ENCODE measurements at regions not wholly inside any gene's neighbourhood (a gene's known extent, or its start where the extent isn't known, plus 50 kb on each side); places are given as distances from the start of the nearest gene placed in this dataset.
A peak's percentile ranks its signal among the peaks of the same experiment; 100 is the strongest.

DNA sequence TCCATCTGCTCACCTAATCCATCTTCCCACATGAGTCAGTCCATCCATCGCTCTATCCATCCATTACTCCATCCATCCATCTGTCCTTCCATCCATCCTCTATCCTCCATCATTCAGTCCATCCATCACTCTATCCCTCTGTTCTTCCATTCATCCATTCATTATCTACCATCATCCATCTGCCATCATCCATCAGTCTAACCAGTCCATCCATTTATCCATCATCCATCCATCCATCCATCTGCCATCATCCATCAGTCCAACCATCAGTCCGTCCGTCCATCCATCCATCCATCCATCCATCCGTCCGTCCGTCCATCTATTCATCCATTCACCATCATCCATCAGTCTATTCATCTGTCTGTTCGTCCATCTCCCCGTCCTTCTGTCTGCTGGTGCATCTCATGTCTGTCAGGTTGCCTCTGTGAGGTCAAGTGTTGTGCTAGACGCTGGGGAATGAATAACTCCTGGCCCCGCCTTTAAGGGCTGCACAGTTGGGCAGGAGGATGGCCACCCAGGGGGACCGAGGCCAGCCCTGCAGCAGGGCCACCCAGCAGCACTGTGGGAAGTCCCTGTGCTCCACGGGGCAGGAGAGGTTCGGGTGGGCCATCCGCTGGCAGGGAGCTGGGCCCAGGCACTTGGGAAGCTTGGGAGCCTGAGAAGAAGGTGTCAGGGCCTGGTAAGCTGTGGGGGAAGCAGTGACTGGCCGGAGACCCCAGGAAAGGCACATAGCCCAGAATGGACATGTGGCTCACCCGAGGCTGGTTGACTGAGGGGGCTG, 137.1 kb downstream of the CTTN start:
- CTCF ChIA-PET = no interaction called here
- Mint-ChIP-seq H3K27ac (peak overlapping the region; percentile 19), H3K4me1 (ENCODE audit: low read depth) (no peaks in the 10 kb centered on the region), H3K9me3 (peaks cover 6% of the 10 kb centered on the region), H3K4me3 (no peak overlapping the region), H3K36me3 (no peaks in the 10 kb centered on the region), H3K27me3 (no peaks in the 10 kb centered on the region)
- POLR2A ChIA-PET = no interaction called here
- no peak for DNase-seq
- intact Hi-C loops (cut with micrococcal nuclease) = no loop called here

- DNase-seq = no peak
- ChIA-PET POLR2A (no interaction called here), CTCF (no interaction called here)
- Mint-ChIP-seq H3K27ac (no peak overlapping the region), H3K9me3 (peaks cover 6% of the 10 kb centered on the region), H3K36me3 (no peaks in the 10 kb centered on the region), H3K27me3 (no peaks in the 10 kb centered on the region), H3K4me1 (ENCODE audit: low read depth) (no peaks in the 10 kb centered on the region), H3K4me3 (no peak overlapping the region)
- intact Hi-C loops (cut with micrococcal nuclease) = no loop called here
Observed at GRCh38 chr11:70536051-70536877, 137.9 kb downstream of the CTTN start.

DNA sequence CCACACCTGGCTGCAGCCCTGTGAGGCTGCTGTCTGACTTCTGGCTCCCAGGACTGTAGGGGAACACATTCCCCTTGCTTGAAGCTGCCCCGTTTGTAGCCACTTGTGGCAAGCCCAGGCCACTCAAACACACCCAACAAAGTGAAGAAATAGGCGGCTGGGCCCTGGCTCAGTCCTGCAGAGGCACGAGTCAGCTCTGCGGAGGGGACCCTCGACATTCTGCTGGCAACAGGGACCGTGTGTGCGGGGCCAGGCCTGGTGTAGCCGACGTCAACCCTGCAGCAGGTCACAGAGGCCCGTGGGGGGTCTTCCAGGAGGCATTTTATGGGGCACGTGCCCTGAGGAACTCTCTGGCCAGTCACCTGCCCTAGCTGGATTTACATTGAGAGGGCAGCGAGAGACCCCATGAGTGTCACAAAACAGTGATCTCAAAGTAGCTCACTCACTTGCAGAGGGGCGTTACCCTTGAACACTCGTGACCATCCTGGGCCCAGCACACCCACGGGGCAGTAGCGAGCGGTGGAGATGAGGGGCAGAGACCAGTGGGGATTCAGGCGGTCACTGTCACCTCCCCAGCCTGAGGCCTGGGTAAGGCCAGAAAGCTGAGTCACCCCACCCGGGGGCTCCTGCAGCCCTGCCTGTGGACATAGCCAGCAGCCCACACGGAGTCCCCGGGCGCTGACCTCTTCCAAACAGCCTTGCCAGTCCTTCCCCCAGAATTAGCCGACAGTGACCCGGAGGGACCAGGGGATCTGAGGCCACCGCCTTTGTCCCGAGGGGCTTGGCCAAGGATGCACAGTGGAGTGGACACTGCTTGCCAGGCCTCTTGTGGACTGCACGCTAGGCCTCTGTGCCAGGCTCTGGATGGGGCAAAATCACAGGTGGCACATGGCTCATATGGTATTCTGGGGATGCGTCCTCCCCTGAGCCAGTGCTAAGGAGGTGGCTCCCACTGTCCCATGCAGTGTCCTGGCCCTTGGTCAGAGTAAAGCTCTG, 139.5 kb downstream of the CTTN start:
- intact Hi-C loops (cut with micrococcal nuclease) = no loop called here

DNA sequence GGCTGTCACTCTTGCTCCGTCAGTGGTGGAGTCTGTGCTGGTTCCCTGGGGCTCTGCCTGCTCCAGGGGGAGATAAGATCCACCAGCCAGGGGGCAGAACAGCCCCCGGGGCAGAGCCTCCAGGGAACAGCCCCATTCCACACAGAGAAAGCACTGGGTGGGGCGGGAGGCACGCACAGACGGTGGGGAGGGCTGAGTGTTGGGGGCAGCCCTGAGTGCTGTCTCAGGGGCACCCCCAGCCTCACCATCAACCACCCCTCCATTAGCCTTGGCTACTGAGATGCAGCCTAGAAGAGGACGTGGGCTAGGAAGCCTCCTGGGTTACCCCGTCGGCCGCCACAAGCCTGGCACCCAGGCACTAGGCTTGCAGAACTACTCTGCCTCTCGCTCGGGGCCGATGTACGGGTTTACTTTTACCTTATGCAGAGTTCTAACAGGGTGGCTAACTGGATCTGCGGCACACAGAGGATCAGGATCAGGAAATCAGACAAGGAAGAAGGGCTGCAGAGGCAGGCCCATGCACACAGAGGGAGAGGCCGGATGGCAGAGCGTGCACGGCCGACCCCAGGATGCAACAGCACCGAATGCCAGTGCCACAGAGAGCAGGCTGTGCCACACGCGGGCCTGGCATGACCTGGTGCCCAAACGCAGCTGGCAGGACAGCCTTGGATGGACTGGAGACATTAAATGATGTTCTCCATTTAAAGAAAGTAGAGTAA, 140.5 kb downstream of the CTTN start:
- no peak overlapping the region for H3K27ac Mint-ChIP-seq
- no peak overlapping the region for H3K4me3 Mint-ChIP-seq
- intact Hi-C loops (cut with micrococcal nuclease) = no loop called here
- no peaks in the 10 kb centered on the region for H3K4me1 Mint-ChIP-seq (ENCODE audit: low read depth)
- H3K27me3 Mint-ChIP-seq = no peaks in the 10 kb centered on the region
- ChIA-PET CTCF (no interaction called here), POLR2A (no interaction called here)
- no peaks in the 10 kb centered on the region for H3K36me3 Mint-ChIP-seq
- peaks cover 3% of the 10 kb centered on the region for H3K9me3 Mint-ChIP-seq
- DNase-seq = no peak

More for the DNA sequence above, 139.5 kb downstream of the CTTN start:
- H3K36me3 Mint-ChIP-seq = no peaks in the 10 kb centered on the region
- H3K27me3 Mint-ChIP-seq = no peaks in the 10 kb centered on the region
- H3K9me3 Mint-ChIP-seq = peaks cover 6% of the 10 kb centered on the region
- no peak overlapping the region for H3K27ac Mint-ChIP-seq
- H3K4me3 Mint-ChIP-seq = no peak overlapping the region
- DNase-seq = no peak
- H3K4me1 Mint-ChIP-seq (ENCODE audit: low read depth) = no peaks in the 10 kb centered on the region
- CTCF ChIA-PET = no interaction called here
- POLR2A ChIA-PET = no interaction called here

- intact Hi-C loops (cut with micrococcal nuclease) = no loop called here
- H3K4me1 Mint-ChIP-seq (ENCODE audit: low read depth) = no peaks in the 10 kb centered on the region
- DNase-seq = no peak
- POLR2A ChIA-PET = no interaction called here
- CTCF ChIA-PET = no interaction called here
- no peaks in the 10 kb centered on the region for H3K27me3 Mint-ChIP-seq
- H3K9me3 Mint-ChIP-seq = no peaks in the 10 kb centered on the region
- H3K36me3 Mint-ChIP-seq = no peaks in the 10 kb centered on the region
- H3K27ac Mint-ChIP-seq = no peak overlapping the region
- no peak overlapping the region for H3K4me3 Mint-ChIP-seq
Observed at GRCh38 chr11:70539360-70540095, 141.2 kb downstream of the CTTN start.

DNA sequence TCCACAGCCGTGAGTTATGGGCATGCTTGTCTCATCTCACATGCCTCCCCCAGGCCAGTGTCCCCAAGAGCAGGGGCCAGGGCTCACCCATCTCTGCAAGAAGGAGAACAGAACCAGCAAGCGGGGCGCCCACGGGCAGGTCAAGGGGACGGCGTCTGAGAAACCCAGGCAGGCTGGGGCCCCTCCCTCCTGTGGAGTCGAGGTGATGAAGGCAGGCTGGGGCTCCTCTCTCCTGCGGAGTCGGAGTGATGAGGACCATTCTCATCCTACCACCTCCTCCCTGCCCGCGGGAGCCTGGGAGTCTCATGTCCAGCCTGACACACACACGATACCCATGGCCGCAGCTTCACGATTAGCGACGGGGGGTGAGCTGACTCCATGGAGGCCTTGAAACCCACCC, 141.9 kb downstream of the CTTN start:
- no peak for DNase-seq
- Mint-ChIP-seq H3K36me3 (no peaks in the 10 kb centered on the region), H3K4me3 (no peak overlapping the region), H3K27me3 (no peaks in the 10 kb centered on the region), H3K4me1 (ENCODE audit: low read depth) (no peaks in the 10 kb centered on the region), H3K27ac (no peak overlapping the region), H3K9me3 (no peaks in the 10 kb centered on the region)
- CTCF ChIA-PET = no interaction called here
- intact Hi-C loops (cut with micrococcal nuclease) = no loop called here
- POLR2A ChIA-PET = no interaction called here

- Mint-ChIP-seq H3K9me3 (no peaks in the 10 kb centered on the region), H3K27me3 (no peaks in the 10 kb centered on the region), H3K27ac (no peak overlapping the region), H3K4me1 (ENCODE audit: low read depth) (no peaks in the 10 kb centered on the region), H3K36me3 (no peaks in the 10 kb centered on the region), H3K4me3 (no peak overlapping the region)
- no peak for DNase-seq
- POLR2A ChIA-PET = no interaction called here
- CTCF ChIA-PET = no interaction called here
- intact Hi-C loops (cut with micrococcal nuclease) = no loop called here
Observed at GRCh38 chr11:70541176-70541575, 142.8 kb downstream of the CTTN start.

GRCh38 chr11:70541699-70542098, 143.4 kb downstream of the CTTN start:
- Mint-ChIP-seq H3K4me3 (no peak overlapping the region), H3K36me3 (no peaks in the 10 kb centered on the region), H3K27ac (no peak overlapping the region), H3K9me3 (no peaks in the 10 kb centered on the region), H3K27me3 (no peaks in the 10 kb centered on the region), H3K4me1 (ENCODE audit: low read depth) (no peaks in the 10 kb centered on the region)
- intact Hi-C loops (cut with micrococcal nuclease) = no loop called here
- no peak for DNase-seq
- ChIA-PET CTCF (no interaction called here), POLR2A (no interaction called here)

GRCh38 chr11:70542406-70542805, 144.1 kb downstream of the CTTN start:
- ChIA-PET CTCF (no interaction called here), POLR2A (no interaction called here)
- intact Hi-C loops (cut with micrococcal nuclease) = no loop called here
- Mint-ChIP-seq H3K27me3 (peaks cover 1% of the 10 kb centered on the region), H3K36me3 (no peaks in the 10 kb centered on the region), H3K4me1 (ENCODE audit: low read depth) (no peaks in the 10 kb centered on the region), H3K4me3 (no peak overlapping the region), H3K27ac (no peak overlapping the region), H3K9me3 (no peaks in the 10 kb centered on the region)
- no peak for DNase-seq

GRCh38 chr11:70542811-70543210, 144.5 kb downstream of the CTTN start:
- Mint-ChIP-seq H3K27ac (no peak overlapping the region), H3K27me3 (peaks cover 1% of the 10 kb centered on the region), H3K4me1 (ENCODE audit: low read depth) (no peaks in the 10 kb centered on the region), H3K9me3 (no peaks in the 10 kb centered on the region), H3K36me3 (no peaks in the 10 kb centered on the region), H3K4me3 (no peak overlapping the region)
- ChIA-PET POLR2A (no interaction called here), CTCF (no interaction called here)
- DNase-seq = no peak
- intact Hi-C loops (cut with micrococcal nuclease) = no loop called here

DNA sequence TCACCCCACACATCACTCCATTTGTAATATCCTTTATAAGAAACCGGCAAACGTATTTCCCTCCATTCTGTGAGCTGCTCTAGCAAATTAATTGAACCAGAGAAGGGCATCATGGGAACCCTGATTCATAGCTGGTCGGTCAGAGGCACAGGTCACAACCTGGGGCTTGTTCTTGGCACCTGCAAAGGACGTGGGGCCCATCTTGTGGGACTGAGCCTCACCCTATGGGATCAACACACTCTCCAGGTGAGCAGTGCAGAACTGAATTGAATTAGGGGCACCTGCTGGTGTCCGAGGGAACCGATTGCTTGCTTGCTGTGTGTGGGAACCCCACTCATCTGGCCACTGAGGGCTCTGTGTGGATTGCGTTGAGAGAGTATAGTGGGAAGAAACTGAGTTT, 145.3 kb downstream of the CTTN start:
- ChIA-PET CTCF (no interaction called here), POLR2A (no interaction called here)
- Mint-ChIP-seq H3K9me3 (no peaks in the 10 kb centered on the region), H3K4me3 (no peak overlapping the region), H3K4me1 (ENCODE audit: low read depth) (no peaks in the 10 kb centered on the region), H3K36me3 (no peaks in the 10 kb centered on the region), H3K27me3 (peaks cover 1% of the 10 kb centered on the region), H3K27ac (no peak overlapping the region)
- intact Hi-C loops (cut with micrococcal nuclease) = no loop called here
- DNase-seq = no peak
